ENCODE measurements at regions not wholly inside any gene's neighbourhood (a gene's known extent, or its start where the extent isn't known, plus 50 kb on each side); places are given as distances from the start of the nearest gene placed in this dataset.

GRCh38 chr6:154909821-154910220, 85.3 kb upstream of the TIAM2 start:
- Mint-ChIP-seq H3K4me1 (no peaks in the 10 kb centered on the region), H3K9me3 (no peaks in the 10 kb centered on the region), H3K4me3 (no peak overlapping the region), H3K36me3 (peaks cover 11% of the 10 kb centered on the region), H3K27ac (no peak overlapping the region), H3K27me3 (ENCODE audit: low read depth) (no peaks in the 10 kb centered on the region)
- no peak for DNase-seq (ENCODE audit: low spot score in 2 of 2, unreplicated experiment in 2 of 2)
- TF ChIP-seq CTCF (IDR thresholded peaks at IDR 0.05; ENCODE audit: unreplicated experiment), result no peak

GRCh38 chr6:154914288-154914687, 80.8 kb upstream of the TIAM2 start:
- Mint-ChIP-seq H3K27me3 (ENCODE audit: low read depth) (no peaks in the 10 kb centered on the region), H3K9me3 (no peaks in the 10 kb centered on the region), H3K27ac (no peak overlapping the region), H3K4me3 (no peak overlapping the region), H3K4me1 (no peaks in the 10 kb centered on the region), H3K36me3 (peaks cover 8% of the 10 kb centered on the region)
- TF ChIP-seq CTCF (IDR thresholded peaks at IDR 0.05; ENCODE audit: unreplicated experiment), result no peak
- DNase-seq (ENCODE audit: low spot score in 2 of 2, unreplicated experiment in 2 of 2), result no peak

GRCh38 chr6:154916857-154917256, 78.3 kb upstream of the TIAM2 start:
- no peak for DNase-seq (ENCODE audit: low spot score in 2 of 2, unreplicated experiment in 2 of 2)
- peaks cover 4% of the 10 kb centered on the region for H3K36me3 Mint-ChIP-seq
- no peaks in the 10 kb centered on the region for H3K9me3 Mint-ChIP-seq
- H3K27ac Mint-ChIP-seq, result no peak overlapping the region
- H3K4me3 Mint-ChIP-seq, result no peak overlapping the region
- no peak for TF ChIP-seq CTCF (IDR thresholded peaks at IDR 0.05; ENCODE audit: unreplicated experiment)
- no peaks in the 10 kb centered on the region for H3K27me3 Mint-ChIP-seq (ENCODE audit: low read depth)
- no peaks in the 10 kb centered on the region for H3K4me1 Mint-ChIP-seq

- Mint-ChIP-seq H3K36me3 (peaks cover 4% of the 10 kb centered on the region), H3K27ac (no peak overlapping the region), H3K4me3 (no peak overlapping the region), H3K4me1 (peaks cover under 1% of the 10 kb centered on the region), H3K27me3 (ENCODE audit: low read depth) (no peaks in the 10 kb centered on the region), H3K9me3 (no peaks in the 10 kb centered on the region)
- DNase-seq (ENCODE audit: low spot score in 2 of 2, unreplicated experiment in 2 of 2), result no peak
- no peak for TF ChIP-seq CTCF (IDR thresholded peaks at IDR 0.05; ENCODE audit: unreplicated experiment)
Observed at GRCh38 chr6:154917941-154918340, 77.2 kb upstream of the TIAM2 start.

- no peak for TF ChIP-seq CTCF (IDR thresholded peaks at IDR 0.05; ENCODE audit: unreplicated experiment)
- Mint-ChIP-seq H3K9me3 (no peaks in the 10 kb centered on the region), H3K27me3 (ENCODE audit: low read depth) (no peaks in the 10 kb centered on the region), H3K27ac (no peak overlapping the region), H3K4me3 (no peak overlapping the region), H3K36me3 (peaks cover 4% of the 10 kb centered on the region), H3K4me1 (peaks cover 6% of the 10 kb centered on the region)
- no peak for DNase-seq (ENCODE audit: low spot score in 2 of 2, unreplicated experiment in 2 of 2)
Observed at GRCh38 chr6:154919806-154920205, 75.3 kb upstream of the TIAM2 start.

All from mesothelial cell of epicardium (in vitro differentiated cells).